ENCODE measurements at regions not wholly inside any gene's neighbourhood (a gene's known extent, or its start where the extent isn't known, plus 50 kb on each side); places are given as distances from the start of the nearest gene placed in this dataset.

DNA sequence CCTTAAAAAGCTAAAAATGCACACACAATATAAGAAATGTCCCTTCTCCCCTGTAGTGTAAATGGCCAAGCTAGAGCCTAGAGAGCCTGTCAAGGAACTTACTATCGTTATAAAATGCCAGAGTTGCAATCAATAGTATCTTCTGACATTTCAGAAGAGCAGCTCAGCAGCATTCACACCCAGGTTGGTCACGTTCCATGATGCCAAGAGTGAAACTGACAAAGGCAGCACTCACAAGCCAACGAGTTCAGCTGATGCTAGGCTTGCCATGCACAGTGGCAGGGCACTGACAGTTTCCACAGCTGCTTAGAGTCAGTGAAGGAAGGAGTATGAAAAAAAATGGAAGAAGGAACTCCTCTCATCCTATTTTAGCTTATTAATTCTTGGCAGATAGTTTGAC, 331.4 kb upstream of the CCDC54 start:
- no peak overlapping the region for H3K4me3 Mint-ChIP-seq (ENCODE audit: unreplicated experiment)
- peaks cover 14% of the 10 kb centered on the region for H3K9me3 Mint-ChIP-seq (ENCODE audit: low read depth)
- TF ChIP-seq, protein P1, sequence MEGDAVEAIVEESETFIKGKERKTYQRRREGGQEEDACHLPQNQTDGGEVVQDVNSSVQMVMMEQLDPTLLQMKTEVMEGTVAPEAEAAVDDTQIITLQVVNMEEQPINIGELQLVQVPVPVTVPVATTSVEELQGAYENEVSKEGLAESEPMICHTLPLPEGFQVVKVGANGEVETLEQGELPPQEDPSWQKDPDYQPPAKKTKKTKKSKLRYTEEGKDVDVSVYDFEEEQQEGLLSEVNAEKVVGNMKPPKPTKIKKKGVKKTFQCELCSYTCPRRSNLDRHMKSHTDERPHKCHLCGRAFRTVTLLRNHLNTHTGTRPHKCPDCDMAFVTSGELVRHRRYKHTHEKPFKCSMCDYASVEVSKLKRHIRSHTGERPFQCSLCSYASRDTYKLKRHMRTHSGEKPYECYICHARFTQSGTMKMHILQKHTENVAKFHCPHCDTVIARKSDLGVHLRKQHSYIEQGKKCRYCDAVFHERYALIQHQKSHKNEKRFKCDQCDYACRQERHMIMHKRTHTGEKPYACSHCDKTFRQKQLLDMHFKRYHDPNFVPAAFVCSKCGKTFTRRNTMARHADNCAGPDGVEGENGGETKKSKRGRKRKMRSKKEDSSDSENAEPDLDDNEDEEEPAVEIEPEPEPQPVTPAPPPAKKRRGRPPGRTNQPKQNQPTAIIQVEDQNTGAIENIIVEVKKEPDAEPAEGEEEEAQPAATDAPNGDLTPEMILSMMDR (IDR thresholded peaks at IDR 0.05), result no peak
- no peak for DNase-seq (ENCODE audit: low spot score)
- no peak overlapping the region for H3K27ac Mint-ChIP-seq (ENCODE audit: unreplicated experiment)
- no peaks in the 10 kb centered on the region for H3K36me3 Mint-ChIP-seq (ENCODE audit: low read depth)
- no peaks in the 10 kb centered on the region for H3K27me3 Mint-ChIP-seq (ENCODE audit: low read depth)
- H3K4me1 Mint-ChIP-seq (ENCODE audit: low read depth), result no peaks in the 10 kb centered on the region

- Mint-ChIP-seq H3K27ac (ENCODE audit: unreplicated experiment) (no peak overlapping the region), H3K4me3 (ENCODE audit: unreplicated experiment) (no peak overlapping the region), H3K36me3 (ENCODE audit: low read depth) (peaks cover 2% of the 10 kb centered on the region), H3K9me3 (ENCODE audit: low read depth) (no peaks in the 10 kb centered on the region), H3K27me3 (ENCODE audit: low read depth) (no peaks in the 10 kb centered on the region), H3K4me1 (ENCODE audit: low read depth) (no peaks in the 10 kb centered on the region)
- TF ChIP-seq, protein P1 (IDR thresholded peaks at IDR 0.05), result no peak
- no peak for DNase-seq (ENCODE audit: low spot score)
These were observed 321.9 kb upstream of the CCDC54 start for GRCh38 chr3:107055181-107055942.

DNA sequence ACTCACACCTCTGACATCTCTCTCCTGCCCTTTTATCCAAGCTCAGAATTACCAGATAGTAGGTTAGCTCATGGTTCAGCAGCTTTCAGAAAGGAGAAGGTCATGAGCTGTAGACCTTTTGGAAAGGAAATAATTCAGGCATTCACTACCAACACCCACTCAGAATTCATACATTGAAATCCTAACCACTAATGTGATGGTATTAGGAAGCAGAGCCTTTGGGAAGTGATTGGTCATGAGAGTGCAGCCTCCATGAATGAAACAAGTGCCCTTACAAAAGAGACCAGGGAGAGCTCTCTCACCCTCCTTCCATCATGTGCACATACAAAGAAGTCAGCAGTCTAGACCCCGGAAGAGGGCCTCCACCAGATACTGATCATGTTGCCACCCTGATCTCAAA, 315.8 kb upstream of the CCDC54 start:
- Mint-ChIP-seq H3K36me3 (ENCODE audit: low read depth) (peaks cover 2% of the 10 kb centered on the region), H3K27me3 (ENCODE audit: low read depth) (no peaks in the 10 kb centered on the region), H3K27ac (ENCODE audit: unreplicated experiment) (no peak overlapping the region), H3K4me3 (ENCODE audit: unreplicated experiment) (no peak overlapping the region), H3K4me1 (ENCODE audit: low read depth) (peaks cover 27% of the 10 kb centered on the region), H3K9me3 (ENCODE audit: low read depth) (no peaks in the 10 kb centered on the region)
- TF ChIP-seq, protein P1 (IDR thresholded peaks at IDR 0.05), result no peak
- DNase-seq (ENCODE audit: low spot score), result no peak

GRCh38 chr3:107062310-107062709, 314.9 kb upstream of the CCDC54 start:
- TF ChIP-seq, protein P1 (IDR thresholded peaks at IDR 0.05), result no peak
- Mint-ChIP-seq H3K4me3 (ENCODE audit: unreplicated experiment) (no peak overlapping the region), H3K9me3 (ENCODE audit: low read depth) (no peaks in the 10 kb centered on the region), H3K36me3 (ENCODE audit: low read depth) (peaks cover 2% of the 10 kb centered on the region), H3K4me1 (ENCODE audit: low read depth) (peaks cover 27% of the 10 kb centered on the region), H3K27ac (ENCODE audit: unreplicated experiment) (no peak overlapping the region), H3K27me3 (ENCODE audit: low read depth) (no peaks in the 10 kb centered on the region)
- DNase-seq (ENCODE audit: low spot score), result no peak

DNA sequence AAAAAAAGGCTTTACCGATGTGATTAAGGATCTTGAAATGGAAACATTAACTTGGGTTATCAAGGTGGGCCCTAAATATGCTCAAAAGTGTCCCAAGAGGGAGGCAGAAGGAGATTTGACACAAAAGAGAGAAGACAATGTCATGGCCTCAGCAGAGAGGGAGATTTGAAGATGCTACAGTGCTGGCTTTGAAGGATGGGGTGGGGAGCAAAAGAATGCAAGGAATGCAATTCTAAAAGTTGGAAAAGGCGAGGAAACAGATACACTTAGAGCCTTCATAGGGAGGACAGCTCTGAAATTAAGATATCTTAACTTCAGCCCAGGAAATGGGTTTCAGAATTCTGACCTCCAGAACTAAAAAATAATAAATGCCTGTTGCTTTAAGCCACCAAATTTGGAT, 314.5 kb upstream of the CCDC54 start:
- H3K4me1 Mint-ChIP-seq (ENCODE audit: low read depth), result peaks cover 27% of the 10 kb centered on the region
- H3K9me3 Mint-ChIP-seq (ENCODE audit: low read depth), result no peaks in the 10 kb centered on the region
- no peak overlapping the region for H3K27ac Mint-ChIP-seq (ENCODE audit: unreplicated experiment)
- H3K36me3 Mint-ChIP-seq (ENCODE audit: low read depth), result no peaks in the 10 kb centered on the region
- H3K27me3 Mint-ChIP-seq (ENCODE audit: low read depth), result no peaks in the 10 kb centered on the region
- TF ChIP-seq, protein P1 (IDR thresholded peaks at IDR 0.05), result no peak
- no peak overlapping the region for H3K4me3 Mint-ChIP-seq (ENCODE audit: unreplicated experiment)
- no peak for DNase-seq (ENCODE audit: low spot score)

Measured in chondrocyte (in vitro differentiated cells).